ENCODE measurements at regions not wholly inside any gene's neighbourhood (a gene's known extent, or its start where the extent isn't known, plus 50 kb on each side); places are given as distances from the start of the nearest gene placed in this dataset.
"Not testable (repeated sequence)": the region's sequence is repeated elsewhere in the genome, so short reads cannot be mapped to it uniquely, and the experiment has no call there.

GRCh38 chr10:47711428-47711827 is 52.0 kb downstream of the SYT15B start:
- DNase-seq (ENCODE audit: low read depth): not testable (repeated sequence)

DNA sequence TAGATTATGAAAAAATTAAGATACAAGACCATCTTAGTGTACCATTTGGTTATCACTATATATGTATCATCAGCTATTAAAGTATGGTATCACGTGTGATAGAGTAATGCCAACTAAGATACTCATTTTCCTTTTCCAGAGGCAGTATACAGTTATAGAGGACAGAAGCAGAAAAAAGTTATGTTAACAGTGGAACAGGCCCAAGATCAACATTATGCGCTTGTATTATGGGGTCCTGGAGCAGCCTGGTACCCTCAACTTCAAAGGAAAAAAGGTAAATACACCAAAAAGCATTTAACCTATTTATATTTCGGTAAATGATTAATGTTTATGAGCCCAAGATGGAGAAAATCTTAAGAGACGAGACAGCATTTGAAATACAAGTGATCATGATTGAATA is 52.9 kb downstream of the SYT15B start:
- not testable (repeated sequence) for DNase-seq (ENCODE audit: low read depth)

DNA sequence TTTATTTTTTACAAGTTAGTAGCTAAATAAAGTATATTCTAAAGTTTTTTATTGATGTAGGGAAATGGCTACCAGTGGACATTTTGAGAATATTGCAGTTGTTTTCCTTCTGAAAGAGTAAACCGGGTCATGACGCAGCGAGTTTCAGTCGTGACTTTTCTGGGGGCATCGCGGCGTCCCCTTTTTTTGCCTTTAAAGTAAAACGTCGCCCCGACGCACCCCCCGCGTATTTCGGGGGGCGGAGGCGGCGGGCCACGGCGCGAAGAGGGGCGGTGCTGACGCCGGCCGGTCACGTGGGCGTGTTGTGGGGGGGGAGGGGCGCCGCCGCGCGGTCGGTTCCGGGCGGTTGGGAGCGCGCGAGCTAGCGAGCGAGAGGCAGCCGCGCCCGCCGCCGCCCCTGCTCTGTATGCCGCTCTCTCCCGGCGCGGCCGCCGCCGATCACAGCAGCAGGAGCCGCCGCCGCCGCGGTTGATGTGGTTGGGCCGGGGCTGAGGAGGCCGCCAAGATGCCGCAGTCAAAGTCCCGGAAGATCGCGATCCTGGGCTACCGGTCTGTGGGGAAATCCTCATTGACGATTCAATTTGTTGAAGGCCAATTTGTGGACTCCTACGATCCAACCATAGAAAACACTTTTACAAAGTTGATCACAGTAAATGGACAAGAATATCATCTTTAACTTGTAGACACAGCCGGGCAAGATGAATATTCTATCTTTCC is 57.5 kb downstream of the SYT15B start:
- peak; percentile 38 for DNase-seq (ENCODE audit: low read depth)

- not testable (repeated sequence) for DNase-seq (ENCODE audit: low read depth)
These were observed 62.1 kb downstream of the SYT15B start for GRCh38 chr10:47701285-47701684.

- DNase-seq (ENCODE audit: low read depth): not testable (repeated sequence)
These were observed 63.5 kb downstream of the SYT15B start for GRCh38 chr10:47699854-47700253.

DNA sequence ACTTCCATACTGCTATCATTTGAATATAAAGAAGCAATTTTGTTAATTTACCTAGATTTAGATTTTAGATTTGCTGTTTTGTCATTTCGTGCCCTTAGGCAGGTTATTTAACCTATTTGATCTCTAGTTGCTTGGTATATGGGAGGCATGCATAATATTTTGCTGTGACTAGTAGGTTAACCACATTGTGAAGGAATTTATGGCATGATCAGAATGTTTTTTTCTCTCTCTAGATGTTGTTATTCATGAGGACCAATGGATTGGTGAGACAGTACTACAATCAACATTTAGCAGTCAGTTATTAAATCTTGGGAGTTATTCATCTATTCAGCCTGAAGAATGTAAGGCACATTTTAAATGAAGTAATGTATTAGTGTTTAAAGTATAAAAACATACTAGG is 67.2 kb downstream of the SYT15B start:
- DNase-seq (ENCODE audit: low read depth): not testable (repeated sequence)

GRCh38 chr10:47695149-47695548 is 68.2 kb downstream of the SYT15B start:
- DNase-seq (ENCODE audit: low read depth): not testable (repeated sequence)

- DNase-seq (ENCODE audit: low read depth): not testable (repeated sequence)
These were observed 73.1 kb downstream of the SYT15B start for GRCh38 chr10:47690304-47690703.

DNA sequence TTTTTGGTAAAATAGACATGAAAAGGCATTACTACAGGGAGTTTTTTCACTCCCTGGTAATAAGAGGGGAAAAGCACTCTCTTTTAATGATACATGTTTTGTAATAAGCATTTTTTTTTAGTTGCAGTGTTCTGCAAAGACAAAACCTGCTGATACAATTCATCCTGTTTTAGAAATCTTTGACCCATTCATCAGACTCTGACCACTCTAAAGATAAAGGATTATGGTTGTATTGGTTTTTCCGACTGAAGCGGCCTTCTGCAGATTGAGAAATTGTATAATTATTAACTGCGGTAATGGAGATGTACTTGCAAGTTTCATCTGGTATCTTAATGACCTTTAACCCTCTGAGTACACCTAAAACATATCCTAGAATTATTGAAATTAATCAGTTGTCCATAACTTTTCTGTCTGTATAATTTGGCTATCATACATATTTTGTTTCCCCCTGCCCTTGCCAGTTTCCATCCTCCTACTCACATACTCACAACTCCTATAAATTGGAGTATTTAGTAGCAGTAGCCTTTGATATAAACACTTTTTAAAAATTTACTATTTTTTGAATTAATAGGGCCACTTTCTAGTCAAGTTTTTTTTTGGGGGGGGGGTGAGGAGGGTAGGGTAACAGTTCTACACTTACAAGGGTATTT is 79.4 kb downstream of the SYT15B start:
- DNase-seq (ENCODE audit: low read depth): not testable (repeated sequence)

DNA sequence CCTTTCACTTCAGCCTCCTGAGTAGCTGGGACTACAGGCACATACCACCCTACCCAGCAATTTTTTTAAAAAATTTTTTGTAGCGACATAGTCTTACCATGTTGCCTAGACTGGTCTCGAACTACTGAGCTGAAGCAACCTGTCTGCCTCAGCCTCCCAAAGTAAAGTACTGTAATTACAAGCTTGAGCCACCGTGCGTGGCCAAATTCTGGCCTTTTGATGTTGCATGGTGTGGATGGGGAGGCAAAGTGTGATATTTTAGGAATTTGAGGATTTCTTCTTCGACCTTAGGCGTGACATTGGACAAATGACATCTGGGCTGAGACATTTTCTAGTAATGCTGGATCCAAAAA is 81.8 kb downstream of the SYT15B start:
- not testable (repeated sequence) for DNase-seq (ENCODE audit: low read depth)

DNA sequence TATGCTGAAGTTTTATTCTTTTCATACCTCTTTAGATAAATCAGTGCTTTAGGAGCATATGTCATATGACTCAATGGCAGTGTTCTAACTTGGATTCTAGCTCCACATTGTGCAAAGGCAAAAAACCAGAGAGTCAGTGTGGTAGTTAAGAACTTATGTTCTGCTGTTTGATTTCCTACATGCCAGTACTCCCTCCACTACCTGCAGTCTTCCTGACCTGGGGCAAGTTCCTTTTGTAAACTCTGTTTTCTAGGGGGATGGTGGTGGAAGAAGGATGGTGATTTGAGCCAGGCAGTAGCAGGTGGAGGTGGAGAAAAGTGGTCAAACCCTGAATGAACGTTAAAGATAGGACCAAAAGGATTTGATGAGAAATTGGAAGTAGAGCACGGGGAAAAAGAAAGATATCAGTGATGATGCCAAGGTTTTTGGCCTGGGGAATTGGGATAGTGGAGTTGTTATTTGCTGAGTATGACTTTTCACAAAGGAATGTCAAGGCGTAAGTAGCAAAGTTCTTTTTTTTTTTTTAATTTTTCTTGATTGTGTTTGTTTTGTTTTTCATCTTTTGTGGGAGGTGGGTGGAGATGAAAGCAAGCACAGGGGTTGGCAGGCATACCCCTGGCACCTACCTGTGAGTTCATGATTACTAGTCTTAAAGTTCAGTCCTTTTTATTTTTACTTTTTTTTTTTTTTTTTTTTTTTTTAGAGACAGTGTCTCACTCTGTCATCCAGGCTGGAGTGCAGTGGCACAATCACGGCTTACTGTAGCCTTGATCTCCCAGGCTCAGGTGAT is 82.3 kb downstream of the SYT15B start:
- not testable (repeated sequence) for DNase-seq (ENCODE audit: low read depth)

GRCh38 chr10:47676102-47676501 is 87.3 kb downstream of the SYT15B start:
- not testable (repeated sequence) for DNase-seq (ENCODE audit: low read depth)

- not testable (repeated sequence) for DNase-seq (ENCODE audit: low read depth)
These were observed 87.8 kb downstream of the SYT15B start for GRCh38 chr10:47675577-47675976.

- not testable (repeated sequence) for DNase-seq (ENCODE audit: low read depth)
These were observed 90.3 kb downstream of the SYT15B start for GRCh38 chr10:47673128-47673527.

DNA sequence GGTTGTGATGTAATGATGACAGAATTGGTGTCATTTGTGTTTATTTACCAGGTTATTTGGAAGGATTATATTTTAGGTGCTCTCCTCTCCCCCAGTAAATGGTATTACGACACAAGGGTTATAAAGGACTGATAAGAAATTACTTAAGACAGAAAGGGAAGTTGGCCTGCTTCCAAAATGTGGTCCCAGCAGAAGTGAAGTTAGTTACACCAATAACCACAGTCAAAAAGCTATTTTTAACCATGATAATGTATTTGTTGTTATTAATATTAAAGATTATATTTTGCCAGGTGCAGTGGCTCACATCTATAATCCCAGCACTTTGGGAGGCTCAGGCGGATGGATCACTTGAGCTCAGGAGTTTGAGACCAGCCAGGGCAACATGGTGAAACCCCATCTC is 92.5 kb downstream of the SYT15B start:
- DNase-seq (ENCODE audit: low read depth): not testable (repeated sequence)

- not testable (repeated sequence) for DNase-seq (ENCODE audit: low read depth)
These were observed 101.3 kb downstream of the SYT15B start for GRCh38 chr10:47661955-47662577.

DNA sequence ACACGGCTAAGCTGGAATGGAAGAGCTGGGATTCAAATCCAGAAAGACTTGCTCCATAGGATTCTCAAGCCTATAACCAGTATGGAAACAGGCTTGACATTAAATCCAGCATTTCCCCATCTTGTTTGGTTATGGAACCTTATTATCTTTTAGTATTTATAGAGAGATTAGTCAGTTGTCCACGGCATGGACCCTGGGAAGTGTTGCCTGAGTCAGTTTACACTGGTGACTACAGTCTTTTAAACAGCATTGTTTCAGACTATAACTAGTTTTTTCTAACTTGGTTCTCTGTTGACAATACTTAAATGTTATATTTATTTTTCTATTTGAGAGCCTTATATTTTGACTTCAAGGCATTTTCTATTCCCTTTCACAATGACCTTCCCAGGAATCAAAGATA is 106.7 kb downstream of the SYT15B start:
- not testable (repeated sequence) for DNase-seq (ENCODE audit: low read depth)

DNA sequence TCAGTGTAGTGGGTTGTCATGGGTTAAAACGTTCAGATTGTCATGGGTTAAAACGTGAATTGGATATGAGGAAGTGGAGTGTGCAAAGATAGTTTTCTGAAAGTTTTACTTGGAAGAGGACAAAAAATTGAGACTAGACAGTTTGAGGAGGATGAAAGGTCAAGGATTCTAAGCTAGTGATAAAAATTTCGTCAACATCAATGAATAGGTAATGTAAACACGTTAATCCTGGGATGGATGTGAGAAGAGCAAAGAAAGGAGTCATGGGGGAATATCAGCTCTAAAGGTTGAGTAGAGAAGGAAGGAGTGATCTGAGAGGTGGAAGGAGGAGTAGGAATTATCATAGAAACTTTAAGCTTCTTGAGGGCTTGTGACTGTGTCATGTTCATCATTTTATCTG is 109.2 kb downstream of the SYT15B start:
- not testable (repeated sequence) for DNase-seq (ENCODE audit: low read depth)

DNA sequence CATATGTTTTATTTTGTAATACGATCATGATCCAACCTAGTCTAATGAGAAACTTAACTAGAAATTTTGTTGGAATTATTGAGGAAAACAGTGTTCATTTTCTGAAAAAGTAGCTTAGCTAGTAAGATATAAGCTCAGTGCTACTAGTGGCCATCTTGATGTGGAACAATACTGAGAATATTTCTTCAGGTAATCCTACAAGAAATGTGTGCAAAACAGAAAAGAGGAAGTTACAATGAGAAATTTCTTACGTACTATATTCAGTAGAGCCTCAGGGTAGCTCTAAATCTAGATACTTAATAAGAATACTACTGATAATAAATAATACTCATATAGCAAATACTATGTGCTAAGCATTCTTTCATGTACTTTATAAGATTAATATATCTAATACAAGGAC is 114.8 kb downstream of the SYT15B start:
- not testable (repeated sequence) for DNase-seq (ENCODE audit: low read depth)

DNA sequence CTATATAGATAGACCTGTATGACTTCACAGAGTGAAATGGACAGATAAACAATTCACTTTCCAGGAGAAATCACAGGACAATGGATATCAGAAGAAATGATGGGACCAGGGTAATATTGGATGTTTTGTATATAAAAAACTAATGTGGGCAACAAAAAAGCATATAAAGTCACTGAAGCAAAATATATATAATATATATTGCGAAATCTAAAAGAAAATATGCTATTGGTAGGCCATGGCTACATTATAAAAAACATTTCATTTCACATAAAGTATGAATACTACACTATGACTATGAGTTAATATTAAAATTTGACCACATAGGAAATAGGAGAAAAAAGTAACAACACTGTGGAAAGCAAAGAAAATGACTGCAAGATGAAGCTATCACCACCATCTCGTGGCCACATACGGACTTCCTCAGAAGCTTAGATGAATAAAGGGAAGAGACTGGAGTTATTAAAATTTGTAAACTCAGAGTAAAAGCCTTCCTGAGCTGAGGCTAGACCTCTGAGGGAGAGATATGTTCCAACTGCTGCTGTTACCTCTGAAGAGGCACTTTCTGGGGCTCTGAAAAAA is 115.8 kb downstream of the SYT15B start:
- DNase-seq (ENCODE audit: low read depth): not testable (repeated sequence)

DNA sequence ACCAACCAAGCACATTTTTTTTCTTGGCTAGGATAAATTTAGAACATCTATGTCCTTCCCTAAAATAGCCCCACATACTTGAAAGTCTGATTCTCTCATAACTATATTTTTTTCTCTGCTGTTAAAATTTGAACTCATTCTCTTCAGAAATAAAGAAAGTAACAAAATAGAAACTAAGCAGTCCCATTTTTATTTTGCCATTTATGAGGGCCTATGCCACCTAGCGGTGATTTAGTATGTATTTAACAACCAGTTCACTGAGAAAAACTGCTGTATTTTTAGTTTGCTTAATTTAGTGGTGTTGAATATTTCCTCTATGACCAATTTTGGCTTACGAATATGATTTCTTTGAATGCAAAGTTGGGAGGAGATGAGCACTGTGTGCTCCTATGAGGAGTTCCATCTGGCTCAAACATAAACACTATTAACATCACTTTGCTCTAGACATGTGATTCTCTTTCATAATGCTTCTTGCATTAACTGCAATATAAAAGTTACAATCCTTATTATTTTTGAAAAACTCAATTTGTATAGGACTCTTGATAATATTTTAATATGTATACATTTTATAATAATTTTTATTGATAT is 116.6 kb downstream of the SYT15B start:
- not testable (repeated sequence) for DNase-seq (ENCODE audit: low read depth)

GRCh38 chr10:47626975-47627374 is 103.5 kb upstream of the AGAP9 start:
- DNase-seq (ENCODE audit: low read depth): not testable (repeated sequence)
